ENCODE measurements at regions not wholly inside any gene's neighbourhood (a gene's known extent, or its start where the extent isn't known, plus 50 kb on each side); places are given as distances from the start of the nearest gene placed in this dataset.

DNA sequence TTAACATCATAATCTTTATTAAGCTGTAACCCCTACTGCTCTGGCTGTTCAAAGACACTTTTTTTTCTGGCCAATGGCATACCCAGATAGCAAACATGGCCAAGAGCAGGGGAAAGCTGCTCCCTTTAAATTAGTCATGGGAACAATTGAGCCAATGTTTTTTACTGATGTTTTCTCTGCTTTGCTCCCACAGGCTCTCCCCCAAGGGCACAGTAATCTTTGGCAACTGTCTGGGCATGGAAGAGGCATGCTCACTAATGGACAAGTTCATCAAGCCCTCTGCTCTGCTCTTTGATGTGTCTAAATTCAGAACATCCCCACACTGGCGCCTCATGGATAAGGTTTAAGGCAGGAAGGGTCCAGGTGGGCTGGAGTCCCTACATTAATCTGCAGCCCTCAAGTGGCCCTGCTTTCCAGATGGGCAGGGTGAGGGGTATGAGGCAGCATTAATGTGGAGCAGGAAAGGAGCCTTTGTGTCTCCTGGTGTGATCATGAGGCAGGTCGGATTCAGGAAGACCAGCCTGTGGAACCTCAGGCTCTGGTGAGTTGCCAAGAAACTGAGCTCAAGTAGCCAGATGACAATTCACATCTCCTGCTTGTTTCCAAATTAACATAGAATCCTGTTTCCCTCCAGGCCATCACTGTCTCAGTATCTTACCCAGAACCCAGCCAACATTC is 227.0 kb upstream of the CST7 start:
- TF ChIP-seq, protein P1, sequence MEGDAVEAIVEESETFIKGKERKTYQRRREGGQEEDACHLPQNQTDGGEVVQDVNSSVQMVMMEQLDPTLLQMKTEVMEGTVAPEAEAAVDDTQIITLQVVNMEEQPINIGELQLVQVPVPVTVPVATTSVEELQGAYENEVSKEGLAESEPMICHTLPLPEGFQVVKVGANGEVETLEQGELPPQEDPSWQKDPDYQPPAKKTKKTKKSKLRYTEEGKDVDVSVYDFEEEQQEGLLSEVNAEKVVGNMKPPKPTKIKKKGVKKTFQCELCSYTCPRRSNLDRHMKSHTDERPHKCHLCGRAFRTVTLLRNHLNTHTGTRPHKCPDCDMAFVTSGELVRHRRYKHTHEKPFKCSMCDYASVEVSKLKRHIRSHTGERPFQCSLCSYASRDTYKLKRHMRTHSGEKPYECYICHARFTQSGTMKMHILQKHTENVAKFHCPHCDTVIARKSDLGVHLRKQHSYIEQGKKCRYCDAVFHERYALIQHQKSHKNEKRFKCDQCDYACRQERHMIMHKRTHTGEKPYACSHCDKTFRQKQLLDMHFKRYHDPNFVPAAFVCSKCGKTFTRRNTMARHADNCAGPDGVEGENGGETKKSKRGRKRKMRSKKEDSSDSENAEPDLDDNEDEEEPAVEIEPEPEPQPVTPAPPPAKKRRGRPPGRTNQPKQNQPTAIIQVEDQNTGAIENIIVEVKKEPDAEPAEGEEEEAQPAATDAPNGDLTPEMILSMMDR (IDR thresholded peaks at IDR 0.05; ENCODE audit: low read depth, low read length, poor library complexity, severe bottlenecking): no peak
- no peak for TF ChIP-seq EZH2phosphoT487 (IDR thresholded peaks at IDR 0.05; ENCODE audit: borderline replicate concordance, low read length)

All from DOHH2 (cell line).